K562 (cell line): ENCODE measurements at regions not wholly inside any gene's neighbourhood (a gene's known extent, or its start where the extent isn't known, plus 50 kb on each side); places are given as distances from the start of the nearest gene placed in this dataset.

ENCODE experiments used
- ATAC-seq: fragments of 200-7000 bp; cut with Tn5 transposase; 3 replicates; pipeline ENCODE4 v1.9.1; 2020; ENCODE audit warnings: moderate library complexity
- BruUV-seq: library from RNA; stranded (reverse); fragments of 400-500 nt; replicated peaks from 2 replicates; lab custom pipeline; 2021; lab: Mats Ljungman, UMichigan
- CTCF ChIA-PET: fragments of 300-600 bp; formaldehyde crosslinking; extraction: SDS; loops from one replicate; lab custom pipeline; 2021; ENCODE audit warnings: low intra/inter-chr PET ratio; lab: Yijun Ruan, JAX
- POLR2A ChIA-PET: fragments of 300-600, 350-650 bp; sonication (Branson Sonifier 250); formaldehyde crosslinking; extraction: SDS; loops from one replicate; lab custom pipeline; 2021; ENCODE audit warnings: antibody characterized with exemption, inconsistent platforms; lab: Yijun Ruan, JAX
- DNase-seq, 4 experiments: peaks; one replicate each; pipeline versions ENCODE4 v3.0.0 to v3.0.0-alpha.2; 2011 to 2018; ENCODE audit warnings: low spot score in 3 of 4, mixed read lengths in 3 of 4; ENCODE audit errors: extremely low read depth in 1 of 4
- FAIRE-seq: peaks from 2 replicates; lab custom pipeline; 2011; peaks lifted over from hg19 to GRCh38; lab: Jason Lieb, UNC
- H2AFZ ChIP-seq: 2 replicates; pipeline ENCODE4 v1.6.0; 2011; ENCODE audit warnings: low read depth, low read length, control low read depth, inconsistent platforms
- H3K27ac ChIP-seq: fragments of 200-600 bp; 3 replicates; pipeline ENCODE4 v1.8.0; 2011; ENCODE audit warnings: low read depth, mild to moderate bottlenecking, control low read depth, inconsistent platforms, low read length, moderate library complexity, mixed read lengths; ENCODE audit errors: extremely low read depth
- H3K27me3 ChIP-seq, 2 experiments: fragments of 300-600 bp in 1 of 2; 2 replicates in 1 of 2; 3 replicates in 1 of 2; pipeline versions ENCODE4 v1.6.0 to v1.8.0; 2011; ENCODE audit warnings: inconsistent platforms in 2 of 2, low read length in 2 of 2, mild to moderate bottlenecking in 1 of 2, mixed read lengths in 1 of 2, moderate library complexity in 1 of 2; ENCODE audit not compliant: control insufficient read depth in 2 of 2, insufficient read depth in 2 of 2
- H3K36me3 ChIP-seq: fragments of 300-600 bp; 3 replicates; pipeline ENCODE4 v1.8.0; 2011; ENCODE audit warnings: mild to moderate bottlenecking, low read length, inconsistent platforms; ENCODE audit not compliant: control insufficient read depth, insufficient read depth
- H3K4me1 ChIP-seq, 2 experiments: fragments of 200-600 bp in 1 of 2; replicated peaks in 1 of 2; 2 replicates in 1 of 2; 3 replicates in 1 of 2; pipeline versions ENCODE4 v1.5.1 to v1.8.0; 2011; ENCODE audit warnings: inconsistent platforms in 2 of 2, low read length in 2 of 2, mild to moderate bottlenecking in 1 of 2, mixed read lengths in 1 of 2, moderate library complexity in 1 of 2; ENCODE audit not compliant: control insufficient read depth in 2 of 2, insufficient read depth in 2 of 2
- H3K4me2 ChIP-seq: 2 replicates; pipeline ENCODE4 v1.6.1; 2011; ENCODE audit warnings: low read length, control low read depth, inconsistent platforms, mixed read lengths; ENCODE audit not compliant: insufficient read depth
- H3K4me3 ChIP-seq: fragments of 200-600 bp; sonication (generic), shearing (Covaris generic); 2 replicates; pipeline ENCODE4 v1.5.1; 2016; ENCODE audit warnings: control low read depth, inconsistent platforms
- H3K79me2 ChIP-seq: fragments of 200-600 bp; 3 replicates; pipeline ENCODE4 v1.8.0; 2011; ENCODE audit warnings: low read length, inconsistent platforms; ENCODE audit not compliant: control insufficient read depth, insufficient read depth
- H3K9ac ChIP-seq, 2 experiments: 2 replicates each; pipeline versions ENCODE4 v1.6.0 to v1.6.1; 2011; ENCODE audit warnings: low read depth in 2 of 2, low read length in 2 of 2, control low read depth in 1 of 2, inconsistent platforms in 1 of 2, mild to moderate bottlenecking in 1 of 2, mixed read lengths in 1 of 2; ENCODE audit not compliant: insufficient read depth in 1 of 2
- H3K9me1 ChIP-seq: one replicate; pipeline ENCODE4 v1.6.0; 2011; ENCODE audit warnings: inconsistent platforms, mild to moderate bottlenecking, low read length, moderate library complexity; ENCODE audit not compliant: control insufficient read depth, insufficient read depth
- H3K9me3 ChIP-seq: replicated peaks from 2 replicates; pipeline ENCODE4 v1.5.1; 2011; ENCODE audit warnings: low read depth, low read length, inconsistent platforms; ENCODE audit not compliant: control insufficient read depth, insufficient read depth
- H4K20me1 ChIP-seq: replicated peaks from 2 replicates; pipeline ENCODE4 v1.6.1; 2011; ENCODE audit warnings: low read length, inconsistent platforms, mixed read lengths; ENCODE audit not compliant: control insufficient read depth, insufficient read depth
- C11orf30 ChIP-seq: fragments of 450-650 bp; IDR thresholded peaks from 2 replicates; pipeline ENCODE4 v1.6.1; 2016; ENCODE audit warnings: low read depth, mild to moderate bottlenecking
- E2F8 ChIP-seq: fragments of 450-650 bp; IDR thresholded peaks from 2 replicates; pipeline ENCODE4 v1.7.1; 2018; ENCODE audit warnings: mild to moderate bottlenecking, low read depth; ENCODE audit not compliant: partially characterized antibody
- HEY1 ChIP-seq: fragments of 250-450 bp; sonication (Bioruptor Pico); IDR thresholded peaks from 2 replicates; pipeline ENCODE4 v1.5.0; 2020; ENCODE audit warnings: mild to moderate bottlenecking, moderate library complexity, borderline replicate concordance
- MAFF ChIP-seq: IDR thresholded peaks from 2 replicates; pipeline ENCODE4 v1.6.1; 2012; ENCODE audit warnings: low read length, improper control_type of control experiment
- MAFG ChIP-seq: fragments of 450-650 bp; conservative IDR thresholded peaks from 2 replicates; pipeline ENCODE4 v1.6.1; 2016; ENCODE audit warnings: missing genetic modification characterization, missing compliant biosample characterization
- MAFK ChIP-seq: IDR thresholded peaks from 2 replicates; pipeline ENCODE4 v1.6.1; 2011; ENCODE audit warnings: low read length, improper control_type of control experiment
- SRSF1 ChIP-seq: fragments of 200-400 bp; formaldehyde crosslinking; IDR thresholded peaks from 2 replicates; pipeline ENCODE4 v1.6.1; 2017; ENCODE audit warnings: mild to moderate bottlenecking, low read depth, low read length, moderate library complexity
- ZBTB11 ChIP-seq, 3 experiments: fragments of 200-800 bp in 1 of 3; fragments of 250-450 bp in 1 of 3; fragments of 450-650 bp in 1 of 3; sonication (Bioruptor Pico) in 1 of 3; sonication (Bioruptor generic) in 1 of 3; formaldehyde crosslinking in 1 of 3; IDR thresholded peaks; 2 replicates each; pipeline versions ENCODE4 v1.6.1 to v1.8.0; 2016 to 2022; ENCODE audit warnings: mild to moderate bottlenecking in 2 of 3, missing genetic modification characterization in 2 of 3, missing compliant biosample characterization in 1 of 3, moderate library complexity in 1 of 3
- ZNF316 ChIP-seq: fragments of 450-650 bp; IDR thresholded peaks from 2 replicates; pipeline ENCODE4 v1.6.1; 2016
- WGBS: fragments of 100-300 bp; shearing (Covaris generic); methylation state at CpG from one replicate; pipeline ENCODE4 v1.1.6; 2016; ENCODE audit warnings: low coverage, mixed read lengths; ENCODE audit not compliant: insufficient coverage; ENCODE audit errors: missing lambda C conversion rate; 5-methylcytosine and 5-hydroxymethylcytosine counted together
- in situ Hi-C: fragments of 300-500 bp; cut with MboI; formaldehyde crosslinking; loops from 4 replicates; pipeline ENCODE4 v1.15.0; 2018; ENCODE audit warnings: inconsistent platforms, mixed read lengths
- intact Hi-C: fragments of 100-400 bp; cut with micrococcal nuclease; formaldehyde crosslinking; loops from 2 replicates; pipeline ENCODE4 v1.14.2; 2022

GRCh38 chr4:63106600-63106999 lies 1302.7 kb downstream of the TECRL start:
- ChIA-PET POLR2A (no interaction called here), CTCF (no interaction called here)
- no peak overlapping the region for H2AFZ ChIP-seq
- in situ Hi-C loops = no loop called here
- TF ChIP-seq SRSF1 (no peak), C11orf30 (peak; percentile 26; the same call in 1 of the 2 replicates), MAFF (peak; percentile 75), ZNF316 (peak; percentile 48; the same call in 1 of the 2 replicates), MAFK (peak; percentile 71), MAFG (peak; percentile 22; the same call in 1 of the 2 replicates), E2F8 (no peak), ZBTB11 (CRISPR knock-in tag; IDR thresholded peaks at IDR 0.05) (no peak), HEY1 (CRISPR knock-in tag) (no peak)
- H4K20me1 ChIP-seq = no peaks in the 10 kb centered on the region
- H3K79me2 ChIP-seq = no peaks in the 10 kb centered on the region
- H3K36me3 ChIP-seq = no peaks in the 10 kb centered on the region
- no peaks in the 10 kb centered on the region for H3K9me3 ChIP-seq
- no TSS peak for BruUV-seq
- FAIRE-seq = no peak
- H3K27me3 ChIP-seq = no peaks in the 10 kb centered on the region
- no peak overlapping the region for H3K27ac ChIP-seq
- H3K4me3 ChIP-seq = no peak overlapping the region
- no peaks in the 10 kb centered on the region for H3K4me1 ChIP-seq
- H3K9me1 ChIP-seq = no peaks in the 10 kb centered on the region
- 2% methylated on average over 3 of the region's 3 CpGs for WGBS
- no peak for DNase-seq
- intact Hi-C loops = no loop called here
- ATAC-seq = no peak
- H3K4me2 ChIP-seq = no peak overlapping the region
- H3K9ac ChIP-seq = no peak overlapping the region
